A549 (cell line): ENCODE measurements at regions not wholly inside any gene's neighbourhood (a gene's known extent, or its start where the extent isn't known, plus 50 kb on each side); places are given as distances from the start of the nearest gene placed in this dataset.

ENCODE experiments used
- ATAC-seq, 2 experiments: fragments of 200-7000 bp in 1 of 2; fragments of >200 bp in 1 of 2; cut with Nextera tagmentation in 1 of 2; cut with Tn5 transposase in 1 of 2; 3 replicates each; pipeline versions ENCODE4 v1.8.0 to v1.9.1; 2018 to 2020; ENCODE audit warnings: mild to moderate bottlenecking in 1 of 2, moderate library complexity in 1 of 2
- CTCF ChIA-PET: fragments of 300-600 bp; sonication (Branson Sonifier 250); formaldehyde crosslinking; extraction: SDS; loops from one replicate; lab custom pipeline; 2021; ENCODE audit warnings: antibody characterized with exemption, inconsistent platforms; lab: Yijun Ruan, JAX
- POLR2A ChIA-PET: fragments of 350-600 bp; formaldehyde crosslinking; extraction: SDS; loops from one replicate; lab custom pipeline; 2021; ENCODE audit warnings: antibody characterized with exemption, inconsistent platforms; lab: Yijun Ruan, JAX
- DNase-seq, 2 experiments: peaks; one replicate each; pipeline versions ENCODE4 v3.0.0 to v3.0.0-alpha.2; 2011 to 2016; ENCODE audit warnings: low read depth in 1 of 2, low spot score in 1 of 2
- FAIRE-seq: peaks from 2 replicates; lab custom pipeline; 2011; peaks lifted over from hg19 to GRCh38; lab: Jason Lieb, UNC
- H3K27ac ChIP-seq, 2 experiments: fragments of >200 bp; sonication (Bioruptor Twin); formaldehyde crosslinking; 3 replicates each; pipeline ENCODE4 v1.5.1; 2016 to 2017
- H3K4me1 ChIP-seq: fragments of >200 bp; sonication (Bioruptor Twin); formaldehyde crosslinking; 3 replicates; pipeline ENCODE4 v1.6.1; 2016
- H3K4me2 ChIP-seq: fragments of >200 bp; sonication (Bioruptor Twin); formaldehyde crosslinking; 3 replicates; pipeline ENCODE4 v1.6.1; 2016
- H3K4me3 ChIP-seq: fragments of >200 bp; sonication (Bioruptor Twin); formaldehyde crosslinking; 3 replicates; pipeline ENCODE4 v1.5.1; 2016
- H3K9me3 ChIP-seq: fragments of >200 bp; sonication (Bioruptor Twin); formaldehyde crosslinking; 3 replicates; pipeline ENCODE4 v1.6.1; 2016
- BCL3 ChIP-seq: fragments of >200 bp; sonication (Bioruptor Twin); formaldehyde crosslinking; IDR thresholded peaks from 3 replicates; pipeline ENCODE4 v1.6.1; 2016
- BHLHE40 ChIP-seq: IDR thresholded peaks from 2 replicates; pipeline ENCODE4 v1.6.1; 2012; ENCODE audit warnings: low read depth, low read length, inconsistent platforms
- CBX8 ChIP-seq: fragments of 200-600 bp; sonication (generic); IDR thresholded peaks from 2 replicates; pipeline ENCODE4 v1.6.1; 2016
- CHD4 ChIP-seq: fragments of 200-600 bp; sonication (generic); IDR thresholded peaks from 2 replicates; pipeline ENCODE4 v1.6.1; 2016; ENCODE audit warnings: antibody characterized with exemption, mild to moderate bottlenecking, borderline replicate concordance
- EHF ChIP-seq: fragments of 250-450 bp; sonication (Bioruptor Pico); IDR thresholded peaks from 2 replicates; pipeline ENCODE4 v1.5.0; 2020; ENCODE audit warnings: mild to moderate bottlenecking
- ELK1 ChIP-seq: fragments of 150-350 bp; IDR thresholded peaks from 2 replicates; pipeline ENCODE4 v1.6.1; 2014; ENCODE audit warnings: low read depth, mild to moderate bottlenecking, low read length
- ESRRA ChIP-seq: fragments of 150-350 bp; IDR thresholded peaks from 2 replicates; pipeline ENCODE4 v1.6.1; 2014; ENCODE audit warnings: mild to moderate bottlenecking, low read length, borderline replicate concordance
- FOSL2 ChIP-seq, 2 experiments: fragments of 450-650 bp in 1 of 2; fragments of >200 bp in 1 of 2; sonication (Bioruptor Twin) in 1 of 2; formaldehyde crosslinking; IDR thresholded peaks; 2 replicates each; pipeline versions ENCODE4 v1.5.0 to v1.6.1; 2016 to 2020; ENCODE audit warnings: mild to moderate bottlenecking in 1 of 2, moderate library complexity in 1 of 2
- HEYL ChIP-seq: fragments of 250-450 bp; sonication (Bioruptor Pico); IDR thresholded peaks from 2 replicates; pipeline ENCODE4 v1.8.0; 2021; ENCODE audit warnings: mild to moderate bottlenecking, moderate library complexity
- HMGXB4 ChIP-seq: fragments of 250-450 bp; sonication (Bioruptor Pico); IDR thresholded peaks from 2 replicates; pipeline ENCODE4 v1.5.0; 2021; ENCODE audit warnings: mild to moderate bottlenecking, moderate library complexity, borderline replicate concordance
- JUNB ChIP-seq: fragments of >200 bp; sonication (Bioruptor Twin); formaldehyde crosslinking; IDR thresholded peaks from 2 replicates; pipeline ENCODE4 v1.6.1; 2016
- KDM1A ChIP-seq: fragments of 200-600 bp; sonication (generic); IDR thresholded peaks from 2 replicates; pipeline ENCODE4 v1.6.1; 2016; ENCODE audit warnings: low read depth, mild to moderate bottlenecking
- MAFK ChIP-seq: fragments of 450-650 bp; IDR thresholded peaks from 2 replicates; pipeline ENCODE4 v1.6.1; 2014; ENCODE audit not compliant: partially characterized antibody
- MYC ChIP-seq: IDR thresholded peaks from 2 replicates; pipeline ENCODE4 v1.6.1; 2012; ENCODE audit warnings: mild to moderate bottlenecking, inconsistent platforms, low read length, improper control_type of control experiment, borderline replicate concordance
- PBX3 ChIP-seq: IDR thresholded peaks from 2 replicates; pipeline ENCODE4 v1.6.1; 2012
- PHF8 ChIP-seq: fragments of 200-600 bp; sonication (generic); IDR thresholded peaks from 2 replicates; pipeline ENCODE4 v1.6.1; 2016; ENCODE audit warnings: low read depth, mild to moderate bottlenecking, antibody characterized with exemption, moderate library complexity, borderline replicate concordance
- POLR2AphosphoS2 ChIP-seq: conservative IDR thresholded peaks from 2 replicates; pipeline ENCODE4 v1.6.1; 2012; ENCODE audit warnings: low read length, improper control_type of control experiment, inconsistent platforms
- RARB ChIP-seq: fragments of 250-450 bp; sonication (Bioruptor Pico); IDR thresholded peaks from 2 replicates; pipeline ENCODE4 v1.8.0; 2021; ENCODE audit warnings: mild to moderate bottlenecking, moderate library complexity
- RFX5 ChIP-seq: fragments of 450-650 bp; IDR thresholded peaks from 2 replicates; pipeline ENCODE4 v1.7.1; 2014; ENCODE audit warnings: antibody characterized with exemption, mild to moderate bottlenecking, moderate library complexity
- RNF2 ChIP-seq: fragments of 200-600 bp; sonication (generic); IDR thresholded peaks from 2 replicates; pipeline ENCODE4 v1.6.1; 2016; ENCODE audit warnings: low read depth, mild to moderate bottlenecking, antibody characterized with exemption, moderate library complexity, borderline replicate concordance
- SREBF2 ChIP-seq: fragments of 450-650 bp; IDR thresholded peaks from 2 replicates; pipeline ENCODE4 v1.6.1; 2014; ENCODE audit warnings: mild to moderate bottlenecking, moderate library complexity
- ZFP36 ChIP-seq: fragments of 450-650 bp; IDR thresholded peaks from 2 replicates; pipeline ENCODE4 v1.6.1; 2014; ENCODE audit warnings: borderline replicate concordance; ENCODE audit not compliant: partially characterized antibody
- ZNF302 ChIP-seq: fragments of 250-450 bp; sonication (Bioruptor Pico); IDR thresholded peaks from 2 replicates; pipeline ENCODE4 v1.9.0; 2021; ENCODE audit warnings: inconsistent platforms, mild to moderate bottlenecking, moderate library complexity
- ZSCAN20 ChIP-seq: fragments of 250-450 bp; sonication (Bioruptor Pico); IDR thresholded peaks from 2 replicates; pipeline ENCODE4 v1.8.0; 2022; ENCODE audit warnings: mild to moderate bottlenecking, moderate library complexity
- WGBS: methylation state at CpG from one replicate; pipeline ENCODE4 v1.1.6; 2017; ENCODE audit errors: missing lambda C conversion rate; 5-methylcytosine and 5-hydroxymethylcytosine counted together
- TF ChIP-seq, protein P1 (sequence below): IDR thresholded peaks from 2 replicates; pipeline ENCODE4 v1.6.1; 2012; ENCODE audit warnings: low read depth, borderline replicate concordance
- TF ChIP-seq, protein P2 (sequence below): fragments of >200 bp; sonication (Bioruptor Twin); formaldehyde crosslinking; IDR thresholded peaks from 3 replicates; pipeline ENCODE4 v1.5.1; 2016

DNA sequence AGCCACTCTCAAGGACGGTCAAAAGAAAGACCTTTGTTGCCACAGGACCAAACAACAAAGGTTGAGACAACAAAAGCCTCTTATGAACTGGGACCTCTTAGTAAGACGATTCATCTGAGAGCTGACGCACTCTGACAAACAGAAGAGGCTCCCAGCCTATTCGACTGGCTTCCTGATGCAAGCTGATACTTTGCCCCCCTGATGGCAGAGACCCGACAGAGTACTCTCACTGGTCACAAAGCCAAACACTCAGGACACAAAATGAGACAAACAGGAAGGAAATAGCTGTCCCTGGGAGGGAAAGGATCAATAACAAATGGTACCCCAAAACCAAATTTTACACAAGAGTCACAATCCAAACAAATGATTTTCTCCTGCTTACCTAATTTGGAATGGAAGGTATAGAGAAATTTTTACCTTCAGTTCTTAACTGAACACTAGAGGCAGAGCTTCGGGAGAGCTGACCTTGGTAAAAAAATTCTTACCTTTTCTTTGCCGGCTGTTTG is 75.2 kb upstream of the PLAC8 start:
- TF ChIP-seq MAFK (no peak), ESRRA (no peak), POLR2AphosphoS2 (no peak), RARB (no peak), KDM1A (no peak)
- TF ChIP-seq, protein P1, sequence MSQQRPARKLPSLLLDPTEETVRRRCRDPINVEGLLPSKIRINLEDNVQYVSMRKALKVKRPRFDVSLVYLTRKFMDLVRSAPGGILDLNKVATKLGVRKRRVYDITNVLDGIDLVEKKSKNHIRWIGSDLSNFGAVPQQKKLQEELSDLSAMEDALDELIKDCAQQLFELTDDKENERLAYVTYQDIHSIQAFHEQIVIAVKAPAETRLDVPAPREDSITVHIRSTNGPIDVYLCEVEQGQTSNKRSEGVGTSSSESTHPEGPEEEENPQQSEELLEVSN = no peak
- TF ChIP-seq, all 56 proteins: peak for 0
- Histone ChIP-seq H3K4me2 (peak overlapping the region; percentile 23; the same call in 1 of the 3 replicates), H3K9me3 (no peaks in the 10 kb centered on the region), H3K4me3 (no peak overlapping the region), H3K4me1 (no peaks in the 10 kb centered on the region), H3K27ac (no peak overlapping the region)
- peak in 1 of 2 experiments; percentile 58 for DNase-seq
- ChIA-PET POLR2A (no interaction called here), CTCF (interaction anchor here (0.9 kb wide), 1 partner anchor 15 kb away, joined by 3 read pairs; no protein-coding TSS in a partner anchor)
- no peak for FAIRE-seq
- ATAC-seq = peak; percentile 34 to 79; a peak in 4 of 6 replicates
- 57% methylated on average over 7 of the region's 7 CpGs for WGBS

GRCh38 chr4:83180431-83180968 is 66.0 kb upstream of the PLAC8 start:
- H3K9me3 ChIP-seq = no peaks in the 10 kb centered on the region
- H3K4me3 ChIP-seq = no peak overlapping the region
- FAIRE-seq (no peak), DNase-seq (no peak), ATAC-seq (no peak)
- TF ChIP-seq CHD4 (no peak), PHF8 (no peak), CBX8 (no peak), HEYL (no peak), HMGXB4 (no peak), BHLHE40 (no peak), FOSL2 (IDR thresholded peaks at IDR 0.05) (no peak), FOSL2 (CRISPR knock-in tag; IDR thresholded peaks at IDR 0.05) (no peak)
- TF ChIP-seq, protein P2, sequence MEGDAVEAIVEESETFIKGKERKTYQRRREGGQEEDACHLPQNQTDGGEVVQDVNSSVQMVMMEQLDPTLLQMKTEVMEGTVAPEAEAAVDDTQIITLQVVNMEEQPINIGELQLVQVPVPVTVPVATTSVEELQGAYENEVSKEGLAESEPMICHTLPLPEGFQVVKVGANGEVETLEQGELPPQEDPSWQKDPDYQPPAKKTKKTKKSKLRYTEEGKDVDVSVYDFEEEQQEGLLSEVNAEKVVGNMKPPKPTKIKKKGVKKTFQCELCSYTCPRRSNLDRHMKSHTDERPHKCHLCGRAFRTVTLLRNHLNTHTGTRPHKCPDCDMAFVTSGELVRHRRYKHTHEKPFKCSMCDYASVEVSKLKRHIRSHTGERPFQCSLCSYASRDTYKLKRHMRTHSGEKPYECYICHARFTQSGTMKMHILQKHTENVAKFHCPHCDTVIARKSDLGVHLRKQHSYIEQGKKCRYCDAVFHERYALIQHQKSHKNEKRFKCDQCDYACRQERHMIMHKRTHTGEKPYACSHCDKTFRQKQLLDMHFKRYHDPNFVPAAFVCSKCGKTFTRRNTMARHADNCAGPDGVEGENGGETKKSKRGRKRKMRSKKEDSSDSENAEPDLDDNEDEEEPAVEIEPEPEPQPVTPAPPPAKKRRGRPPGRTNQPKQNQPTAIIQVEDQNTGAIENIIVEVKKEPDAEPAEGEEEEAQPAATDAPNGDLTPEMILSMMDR = no peak
- H3K4me1 ChIP-seq = 0 out of 3 replicates have a peak, but pooled peaks cover 8% of the 10 kb centered on the region
- POLR2A ChIA-PET = no interaction called here
- H3K27ac ChIP-seq = no peak overlapping the region
- CTCF ChIA-PET = interaction anchor here (1.1 kb wide), 1 partner anchor 12 kb away, joined by 3 read pairs; no protein-coding TSS in a partner anchor
- H3K4me2 ChIP-seq = no peak overlapping the region
- WGBS = 83% methylated on average over 7 of the region's 7 CpGs

- H3K4me3 ChIP-seq = no peak overlapping the region
- WGBS = 23% methylated on average over 2 of the region's 2 CpGs
- ChIA-PET POLR2A (no interaction called here), CTCF (interaction anchor here (0.6 kb wide), 1 partner anchor 28 kb away, joined by 3 read pairs; no protein-coding TSS in a partner anchor)
- no peak for ATAC-seq
- no peak for FAIRE-seq
- H3K4me2 ChIP-seq = no peak overlapping the region
- DNase-seq = no peak
- no peaks in the 10 kb centered on the region for H3K9me3 ChIP-seq
- H3K27ac ChIP-seq = no peak overlapping the region
- 0 out of 3 replicates have a peak, but pooled peaks cover 6% of the 10 kb centered on the region for H3K4me1 ChIP-seq
- TF ChIP-seq SREBF2 (no peak), FOSL2 (IDR thresholded peaks at IDR 0.05) (no peak), FOSL2 (CRISPR knock-in tag; IDR thresholded peaks at IDR 0.05) (no peak), MYC (no peak), ZSCAN20 (CRISPR knock-in tag) (no peak), ZFP36 (no peak), PBX3 (no peak), RNF2 (no peak), BHLHE40 (no peak), EHF (CRISPR knock-in tag) (no peak), RFX5 (no peak), JUNB (no peak), BCL3 (no peak), ZNF302 (CRISPR knock-in tag) (no peak), ELK1 (no peak)
Observed at GRCh38 chr4:83179205-83179604, 64.7 kb upstream of the PLAC8 start.
